OCI-LY3 (cell line): ENCODE measurements at regions not wholly inside any gene's neighbourhood (a gene's known extent, or its start where the extent isn't known, plus 50 kb on each side); places are given as distances from the start of the nearest gene placed in this dataset.

Experiments used
- EZH2phosphoT487 ChIP-seq: fragments of 200-600 bp; shearing (Covaris generic); IDR thresholded peaks from 2 replicates; pipeline ENCODE4 v1.6.1; 2018; ENCODE audit warnings: antibody characterized with exemption, mixed run types, low read depth
- TF ChIP-seq, protein P1 (sequence below): fragments of 200-600, 300-600 bp; sonication (generic); IDR thresholded peaks from 2 replicates; pipeline ENCODE4 v1.5.1; 2014; ENCODE audit warnings: antibody characterized with exemption, low read length, low read depth

DNA sequence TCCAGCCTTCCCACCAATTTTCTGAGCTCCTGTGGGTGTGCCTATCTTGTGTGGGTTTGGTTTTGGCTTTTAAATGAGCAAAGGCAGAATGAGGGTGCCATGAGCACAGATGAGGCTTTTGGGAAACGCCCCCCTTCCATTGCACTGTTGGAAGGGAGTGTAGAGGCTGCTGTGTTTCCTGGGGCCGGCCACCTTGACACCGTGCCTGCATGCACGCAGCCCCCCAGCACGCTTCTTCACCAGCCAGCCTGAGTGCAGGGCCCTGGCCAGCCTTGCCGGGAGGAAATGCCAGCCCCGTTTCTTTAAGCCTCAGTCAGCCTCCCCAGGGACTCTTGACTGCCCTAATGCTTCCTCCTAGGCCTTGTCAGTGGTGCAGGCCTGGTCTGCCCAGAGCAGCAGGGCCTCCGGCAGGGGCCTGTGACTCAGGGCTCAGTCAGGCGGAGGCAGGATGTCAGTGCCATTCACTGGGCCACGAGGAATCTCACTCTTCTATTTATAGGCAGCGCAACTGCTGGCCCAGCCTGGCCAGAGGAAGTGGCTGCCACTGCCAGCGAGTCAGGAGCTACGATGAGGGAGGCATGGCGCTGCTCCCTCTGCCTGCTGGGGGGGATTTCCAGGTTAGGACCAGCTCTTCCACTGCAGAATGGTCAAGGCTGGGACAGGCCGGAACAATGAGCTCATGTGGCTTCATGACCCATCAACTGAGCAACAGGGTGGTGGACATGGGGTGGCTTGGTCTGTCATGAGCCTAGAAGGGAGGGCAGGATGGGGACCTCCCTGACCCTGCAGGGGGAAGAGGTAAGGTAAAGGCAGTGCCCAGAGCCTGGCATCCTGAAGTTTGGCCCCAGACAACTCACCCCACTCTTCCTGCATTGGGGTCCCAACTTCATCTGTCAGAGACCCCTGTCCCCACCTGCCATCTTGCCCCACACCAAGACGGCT is 205.2 kb downstream of the RAB11FIP4 start:
- TF ChIP-seq, protein P1, sequence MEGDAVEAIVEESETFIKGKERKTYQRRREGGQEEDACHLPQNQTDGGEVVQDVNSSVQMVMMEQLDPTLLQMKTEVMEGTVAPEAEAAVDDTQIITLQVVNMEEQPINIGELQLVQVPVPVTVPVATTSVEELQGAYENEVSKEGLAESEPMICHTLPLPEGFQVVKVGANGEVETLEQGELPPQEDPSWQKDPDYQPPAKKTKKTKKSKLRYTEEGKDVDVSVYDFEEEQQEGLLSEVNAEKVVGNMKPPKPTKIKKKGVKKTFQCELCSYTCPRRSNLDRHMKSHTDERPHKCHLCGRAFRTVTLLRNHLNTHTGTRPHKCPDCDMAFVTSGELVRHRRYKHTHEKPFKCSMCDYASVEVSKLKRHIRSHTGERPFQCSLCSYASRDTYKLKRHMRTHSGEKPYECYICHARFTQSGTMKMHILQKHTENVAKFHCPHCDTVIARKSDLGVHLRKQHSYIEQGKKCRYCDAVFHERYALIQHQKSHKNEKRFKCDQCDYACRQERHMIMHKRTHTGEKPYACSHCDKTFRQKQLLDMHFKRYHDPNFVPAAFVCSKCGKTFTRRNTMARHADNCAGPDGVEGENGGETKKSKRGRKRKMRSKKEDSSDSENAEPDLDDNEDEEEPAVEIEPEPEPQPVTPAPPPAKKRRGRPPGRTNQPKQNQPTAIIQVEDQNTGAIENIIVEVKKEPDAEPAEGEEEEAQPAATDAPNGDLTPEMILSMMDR: no peak
- no peak for TF ChIP-seq EZH2phosphoT487
